ENCODE measurements at regions not wholly inside any gene's neighbourhood (a gene's known extent, or its start where the extent isn't known, plus 50 kb on each side); places are given as distances from the start of the nearest gene placed in this dataset.

- TF ChIP-seq HDAC2 (IDR thresholded peaks at IDR 0.05; ENCODE audit: borderline replicate concordance in 1 of 2, low read depth in 2 of 2, low read length in 2 of 2) (no peak), RXRA (IDR thresholded peaks at IDR 0.05; ENCODE audit: insufficient read depth, low read depth, low read length) (no peak), CBX5 (IDR thresholded peaks at IDR 0.05; ENCODE audit: low read depth, low read length) (no peak), E2F6 (IDR thresholded peaks at IDR 0.05) (no peak), RBBP5 (IDR thresholded peaks at IDR 0.05; ENCODE audit: borderline replicate concordance, low read depth, low read length) (no peak), GABPA (IDR thresholded peaks at IDR 0.05; ENCODE audit: borderline replicate concordance, insufficient read depth, low read length) (no peak)
Observed at GRCh38 chr5:2008851-2009629, 126.3 kb upstream of the IRX4 start (continued).

All from H1 (cell line).